ENCODE measurements at regions not wholly inside any gene's neighbourhood (a gene's known extent, or its start where the extent isn't known, plus 50 kb on each side); places are given as distances from the start of the nearest gene placed in this dataset.

- DNase-seq: peak; percentile 29
These were observed 50.3 kb downstream of the PTGR3 start for GRCh38 chr18:75158465-75159237.

- peak; percentile 11 for DNase-seq
These were observed 51.1 kb downstream of the PTGR3 start for GRCh38 chr18:75157851-75158250.

DNA sequence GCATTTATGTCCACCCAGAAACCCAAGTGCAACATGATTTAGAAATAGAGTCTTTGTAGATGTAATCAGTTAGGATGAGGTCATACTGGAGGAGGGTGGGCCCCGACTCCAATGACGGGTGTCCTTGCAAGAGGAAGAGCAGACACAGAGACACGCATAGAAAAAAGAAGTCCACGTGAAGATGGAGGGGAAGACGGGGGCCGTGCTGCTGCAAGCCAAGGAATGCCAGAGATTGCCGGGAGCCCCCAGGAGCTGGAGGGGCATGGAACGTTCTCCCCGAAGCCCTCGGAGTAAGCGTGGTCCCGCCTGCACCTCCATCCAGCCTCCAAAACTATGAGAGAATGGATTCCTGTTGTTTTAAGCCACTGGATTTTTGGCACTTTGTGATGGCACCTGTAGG is 51.6 kb downstream of the PTGR3 start:
- DNase-seq: no peak

DNA sequence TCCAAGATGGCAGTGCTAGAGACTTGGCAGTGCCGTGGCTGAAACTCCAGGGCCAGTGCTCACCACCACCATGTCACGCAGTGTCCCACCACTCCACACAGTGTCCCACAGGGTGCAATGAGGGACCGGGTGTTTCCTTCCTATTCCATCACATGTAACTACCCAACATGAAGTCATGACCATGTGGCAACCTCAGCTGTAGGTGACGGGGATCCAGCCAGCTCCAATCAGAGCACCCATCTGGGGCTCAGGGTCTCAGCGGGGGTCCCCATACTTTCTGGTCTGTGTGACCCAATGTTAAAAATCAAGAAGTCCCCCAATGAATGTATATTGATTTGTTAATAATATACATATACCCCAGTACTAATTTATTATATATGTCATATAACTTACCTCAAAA is 52.1 kb downstream of the PTGR3 start:
- DNase-seq: no peak

DNA sequence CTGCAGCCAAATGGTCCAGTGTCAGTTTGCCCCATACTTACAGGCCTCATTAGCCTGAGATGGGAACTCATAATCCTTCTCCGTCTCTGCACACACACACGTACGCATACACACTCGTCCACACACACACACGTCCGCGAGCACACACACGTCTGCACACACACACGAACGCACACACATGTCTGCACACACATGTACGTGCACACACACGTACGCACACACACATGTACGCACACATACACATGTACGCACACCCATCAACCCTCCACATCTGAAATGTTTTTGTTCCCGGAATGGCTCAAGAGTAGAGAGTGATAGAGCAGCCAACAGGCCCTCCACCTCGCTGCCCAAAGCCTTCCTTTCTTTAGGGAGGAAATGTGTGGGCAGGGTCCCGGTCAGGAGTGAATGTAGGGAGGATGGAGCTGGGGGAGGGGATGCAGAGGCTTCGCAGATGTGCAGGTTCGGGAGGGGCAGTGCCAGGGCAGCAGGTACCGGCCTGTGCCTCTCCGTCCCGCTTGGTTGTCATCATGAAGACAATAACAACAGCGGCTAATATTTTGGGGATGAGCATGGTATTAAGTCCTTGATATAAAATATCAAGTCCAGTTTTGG is 52.7 kb downstream of the PTGR3 start:
- no peak for DNase-seq

DNA sequence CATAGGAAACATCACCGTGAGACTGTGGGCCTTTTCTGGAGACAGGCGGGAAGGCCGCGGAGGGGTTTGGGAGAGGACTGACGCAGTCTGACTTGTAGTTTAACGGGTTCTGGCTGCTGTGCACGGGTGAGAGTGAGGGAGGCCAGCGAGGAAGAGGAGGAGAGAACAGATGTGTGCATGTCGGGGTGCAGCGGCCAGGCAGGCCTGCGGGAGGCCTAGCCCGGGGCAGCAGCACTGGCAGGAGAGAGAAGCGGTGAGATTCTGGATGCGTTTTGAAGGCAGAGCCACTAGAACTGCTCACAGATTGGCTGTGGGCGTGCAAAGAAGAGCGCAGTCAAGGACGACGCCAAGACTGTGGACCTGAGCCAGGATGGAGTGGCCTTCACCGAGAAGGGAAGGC is 53.9 kb downstream of the PTGR3 start:
- peak; percentile 23 for DNase-seq

GRCh38 chr18:75154259-75154658 is 54.7 kb downstream of the PTGR3 start:
- DNase-seq: peak; percentile 22

DNA sequence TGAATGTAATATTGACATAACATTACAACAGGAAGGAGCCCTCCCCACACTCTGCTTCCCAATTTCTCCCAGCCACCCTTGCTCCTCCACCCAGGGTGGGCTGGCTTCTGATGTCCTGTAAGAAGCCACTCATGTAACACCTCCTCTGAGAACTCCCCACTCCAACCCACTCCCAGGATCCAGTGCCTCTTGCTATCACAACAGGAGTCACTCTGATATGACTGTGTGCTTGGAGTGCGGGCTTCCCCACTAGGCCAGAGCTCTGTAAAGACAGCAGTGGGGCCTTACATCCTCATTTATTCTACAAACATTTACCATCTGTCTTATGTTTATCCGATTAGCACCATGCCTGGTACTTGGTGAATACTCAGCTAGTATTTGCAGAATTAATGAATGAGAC is 65.1 kb downstream of the PTGR3 start:
- DNase-seq: peak; percentile 21

GRCh38 chr18:75142677-75143076 is 66.3 kb downstream of the PTGR3 start:
- DNase-seq: no peak

- peak; percentile 19 for DNase-seq
These were observed 67.2 kb downstream of the PTGR3 start for GRCh38 chr18:75141734-75142133.

DNA sequence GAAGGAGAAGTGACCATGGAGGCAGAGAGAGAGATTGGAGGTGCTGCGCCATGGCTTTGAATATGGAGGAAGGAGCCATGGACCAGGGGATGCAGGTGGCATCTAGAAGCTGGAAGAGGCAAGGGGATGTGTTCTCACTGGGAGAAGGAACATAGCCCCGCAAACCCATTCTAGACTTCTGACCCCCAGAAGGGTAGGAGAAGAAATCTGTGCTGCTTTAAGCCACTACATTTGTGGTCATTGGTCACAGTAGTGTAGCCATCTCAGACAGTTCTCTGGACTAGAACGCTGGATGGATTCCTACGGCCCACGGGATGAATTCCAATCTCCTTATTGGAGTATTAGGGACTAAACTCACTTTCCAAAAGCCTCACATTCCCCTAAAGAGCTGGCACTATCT is 67.8 kb downstream of the PTGR3 start:
- no peak for DNase-seq

- no peak for DNase-seq
These were observed 68.6 kb downstream of the PTGR3 start for GRCh38 chr18:75140296-75140695.

- peak; percentile 19 for DNase-seq
These were observed 69.6 kb downstream of the PTGR3 start for GRCh38 chr18:75139226-75139911.

DNA sequence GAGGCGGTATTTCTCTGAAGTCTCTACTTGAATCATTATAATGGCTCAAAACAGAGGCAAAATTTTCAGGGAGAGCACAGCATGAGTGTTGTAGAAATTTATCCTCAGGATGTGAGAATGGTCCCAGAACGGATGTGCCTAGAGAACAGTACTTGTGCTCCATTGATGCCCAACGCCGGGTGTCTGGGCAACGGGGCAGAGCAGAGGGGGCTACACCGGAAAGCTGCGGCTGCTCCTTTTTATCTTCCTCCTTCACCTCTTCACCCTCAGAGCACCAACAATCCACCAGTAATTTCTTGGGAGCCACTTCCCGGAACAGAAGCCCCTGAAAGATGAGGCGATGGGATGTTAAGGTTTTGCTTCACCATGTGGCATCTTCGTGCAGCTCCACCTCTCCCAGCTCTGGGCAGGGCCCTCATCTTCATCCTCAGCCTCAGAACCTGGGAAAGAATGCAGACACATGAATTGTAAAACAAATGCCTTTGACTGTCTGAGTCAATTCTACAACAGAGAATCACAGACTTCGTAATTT is 71.5 kb downstream of the PTGR3 start:
- peak; percentile 20 for DNase-seq

DNA sequence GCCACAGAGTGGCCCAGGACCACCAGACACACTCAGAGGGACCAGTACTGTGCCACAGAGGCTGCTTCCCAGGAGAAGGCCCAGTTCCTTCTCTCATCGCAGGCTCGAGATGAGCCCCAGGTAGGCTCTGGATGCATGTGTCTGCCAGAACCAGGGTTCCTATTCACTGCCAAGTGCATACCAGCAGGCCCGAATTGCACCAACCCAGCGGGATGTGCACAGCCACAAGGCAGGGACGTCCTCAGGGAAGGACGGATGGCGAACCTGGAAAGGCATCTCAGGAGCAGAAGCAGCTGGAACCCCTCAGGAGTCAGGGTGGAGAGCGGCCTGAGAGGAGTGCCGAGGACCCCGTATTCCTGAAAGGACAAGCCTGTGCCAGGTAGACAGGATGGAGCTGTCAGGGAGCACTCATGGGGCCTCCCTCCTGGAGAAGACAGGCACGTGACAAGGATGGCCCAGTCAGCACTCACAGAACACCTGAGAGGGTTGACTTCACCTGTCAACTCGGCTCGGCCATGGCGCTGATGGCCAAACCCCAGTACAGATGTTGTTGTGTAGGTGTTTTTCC is 73.7 kb downstream of the PTGR3 start:
- peak; percentile 23 for DNase-seq

GRCh38 chr18:75134611-75134975 is 74.3 kb downstream of the PTGR3 start:
- no peak for DNase-seq

GRCh38 chr18:75133721-75134610 is 75.0 kb downstream of the PTGR3 start:
- no peak for DNase-seq

DNA sequence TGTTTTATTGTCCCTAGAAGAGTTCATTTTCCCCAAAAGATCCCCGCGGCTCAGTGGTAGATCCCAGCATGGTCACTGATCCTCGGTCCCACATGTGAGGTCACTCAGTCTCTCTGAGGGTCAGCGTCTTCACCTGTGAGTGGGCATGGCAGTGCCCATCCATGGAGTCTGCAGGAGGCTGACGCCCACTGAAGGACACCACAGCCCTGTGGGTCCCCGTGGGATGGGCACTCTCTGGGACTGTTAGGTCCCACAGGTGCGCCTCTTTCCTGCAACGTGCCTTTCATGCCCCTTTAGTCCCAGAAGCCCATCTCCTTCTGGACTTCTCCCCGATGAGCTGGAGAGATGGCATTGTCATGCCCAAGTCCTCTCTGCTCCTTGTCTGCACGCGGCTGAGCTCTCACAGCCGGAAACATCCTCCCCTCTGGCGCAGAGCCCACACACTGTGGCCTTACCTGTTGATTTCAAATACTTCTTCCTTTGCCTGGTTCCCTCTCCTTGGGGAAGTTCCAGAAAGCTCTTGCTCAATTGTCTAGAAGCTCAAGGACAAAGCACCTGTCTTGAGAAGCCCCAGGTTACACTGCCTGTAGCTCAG is 75.9 kb downstream of the PTGR3 start:
- DNase-seq: no peak

DNA sequence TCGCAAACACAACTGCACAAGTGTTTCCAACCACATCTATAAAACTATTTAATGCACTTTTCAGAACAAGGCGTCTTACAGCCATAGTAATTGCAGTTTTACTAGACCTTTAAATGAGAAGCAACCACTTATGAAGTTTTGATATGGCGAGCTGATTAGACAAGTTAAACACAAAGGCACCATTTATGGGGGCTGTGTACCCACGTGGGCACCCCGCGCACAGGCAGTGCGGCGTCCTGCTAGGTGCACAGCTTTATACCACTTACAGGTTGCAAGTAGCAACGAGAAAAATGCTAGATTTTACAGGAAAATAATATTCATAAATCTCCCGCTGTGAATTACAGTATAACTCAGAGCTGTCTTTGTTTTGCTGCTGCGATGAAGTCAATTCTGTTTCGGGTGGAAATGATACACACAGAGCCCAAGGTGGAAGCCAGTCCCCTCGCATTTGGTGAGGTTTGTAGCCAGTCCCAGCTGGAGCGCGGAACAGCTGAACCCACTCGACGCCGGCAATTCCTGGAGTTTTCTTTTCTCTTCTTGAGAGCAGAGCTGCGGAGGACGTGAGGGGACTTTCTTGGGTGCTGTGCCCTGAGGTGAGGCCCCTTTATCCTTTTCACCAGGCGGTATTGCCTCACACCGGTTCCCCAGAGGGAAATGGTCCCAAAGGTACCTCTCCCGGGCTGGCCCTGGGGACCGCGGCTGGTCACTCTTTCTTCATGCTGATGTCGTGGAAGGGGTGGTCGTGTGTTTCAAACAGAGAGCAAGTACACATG is 76.7 kb downstream of the PTGR3 start:
- DNase-seq: no peak

DNA sequence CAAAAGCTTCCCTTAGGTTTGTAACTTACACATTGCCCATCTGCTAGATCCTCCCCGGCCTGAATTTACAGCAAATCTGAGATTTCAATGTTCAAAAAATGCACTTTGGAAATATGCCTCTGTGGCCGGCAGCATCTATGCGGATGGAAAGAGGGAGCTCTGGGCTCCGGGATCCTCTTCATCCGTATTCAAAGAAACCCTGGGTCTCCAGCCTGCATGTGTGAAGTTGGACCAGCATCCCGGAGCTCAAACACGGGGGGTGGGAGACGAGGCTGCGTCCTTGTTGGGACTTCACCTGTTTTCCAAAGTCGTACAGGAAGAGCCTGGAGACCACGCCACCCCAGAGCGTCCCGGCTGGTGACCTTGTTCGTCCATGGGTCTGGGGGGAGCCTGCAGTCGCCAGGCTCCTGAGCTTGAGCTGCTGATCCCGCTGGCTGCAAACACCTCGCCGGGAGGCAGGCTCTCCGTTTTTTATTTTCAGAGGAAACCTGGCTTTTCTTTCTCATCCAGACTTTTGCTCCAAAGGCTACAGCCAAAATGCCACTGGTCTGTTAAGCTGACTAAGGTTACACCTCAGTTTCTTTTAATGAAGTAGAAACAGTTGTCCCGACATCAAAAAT is 77.4 kb downstream of the PTGR3 start:
- no peak for DNase-seq
